GM19043 (cell line): ENCODE measurements at regions not wholly inside any gene's neighbourhood (a gene's known extent, or its start where the extent isn't known, plus 50 kb on each side); places are given as distances from the start of the nearest gene placed in this dataset.

Source experiments
- ATAC-seq: cut with Tn5 transposase; IDR thresholded peaks from one replicate; pipeline ENCODE4 v1.9.1; 2021; ENCODE audit warnings: low read depth; ENCODE audit not compliant: unreplicated experiment

DNA sequence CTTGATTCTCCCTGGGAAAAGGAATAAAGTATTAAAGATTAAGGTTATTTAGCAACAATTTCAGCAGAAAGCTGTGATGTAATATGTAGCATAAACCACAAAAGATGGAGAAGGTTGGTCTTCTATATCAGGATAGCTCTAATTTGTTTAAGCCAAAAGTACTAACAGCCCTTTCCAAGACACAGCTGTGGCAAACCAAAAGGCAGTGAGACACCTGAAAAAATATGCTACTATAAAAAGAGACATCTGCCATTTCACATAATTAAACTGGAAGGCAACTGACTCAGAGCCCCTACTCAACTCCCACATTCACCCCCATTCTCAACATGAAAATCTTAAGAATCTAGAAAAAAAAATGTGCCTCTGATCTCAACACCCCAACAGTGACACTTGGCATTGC, 390.2 kb upstream of the PRICKLE1 start:
- no peak for ATAC-seq

DNA sequence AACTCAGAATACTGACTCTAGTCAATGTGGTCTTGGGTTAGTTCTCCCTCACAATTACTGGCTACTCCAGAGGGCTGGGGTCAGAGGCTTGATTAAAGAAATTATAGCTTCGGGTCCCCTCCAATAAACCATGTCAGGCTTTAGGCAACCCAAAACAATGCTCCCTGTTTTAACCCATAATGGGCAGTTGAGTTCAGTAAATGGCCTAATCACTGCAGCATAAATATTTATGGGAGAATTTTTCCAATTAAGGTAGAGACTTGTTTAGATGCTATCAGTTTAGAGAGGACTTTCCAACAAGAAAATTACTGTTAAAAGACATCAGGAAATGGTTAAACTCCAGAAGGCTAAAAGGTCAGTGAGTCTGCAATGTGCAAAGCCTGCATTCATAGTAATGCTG, 389.2 kb upstream of the PRICKLE1 start:
- ATAC-seq: no peak

DNA sequence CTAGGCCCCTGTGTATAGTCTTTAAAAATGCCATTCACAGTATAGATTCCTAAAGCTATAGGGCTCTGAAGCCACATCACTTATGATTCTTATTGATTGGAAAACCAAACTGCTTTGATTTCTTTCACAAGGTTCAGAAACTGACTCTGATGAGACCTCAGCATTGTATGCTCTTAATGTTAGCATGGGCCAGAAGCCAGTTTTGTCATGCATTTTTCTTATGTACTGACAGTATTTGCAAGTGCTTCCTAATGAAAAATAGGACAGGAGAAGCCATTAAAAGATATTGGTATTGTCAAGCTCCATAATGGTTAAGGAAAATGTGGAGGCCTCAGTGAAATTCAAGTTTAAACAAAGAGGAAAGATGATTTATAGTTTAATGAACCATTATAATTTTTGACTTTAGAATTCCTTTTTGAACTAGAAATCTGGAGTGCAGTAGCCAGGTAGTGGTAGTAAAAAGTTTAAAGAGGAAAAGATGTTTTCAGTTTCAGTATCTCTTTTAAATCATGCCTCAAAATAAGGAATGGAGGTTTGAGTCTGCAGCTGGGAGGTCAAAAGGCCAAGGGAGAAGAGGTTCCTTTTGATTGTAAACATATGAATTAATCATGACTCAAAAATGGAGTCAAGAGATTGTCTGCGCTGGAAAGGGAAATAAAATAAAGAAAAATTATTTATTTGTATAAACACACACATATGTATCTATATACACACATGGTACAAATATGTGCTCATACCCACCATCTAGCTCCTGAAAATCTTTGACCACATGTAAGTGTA, 388.1 kb upstream of the PRICKLE1 start:
- ATAC-seq: no peak

DNA sequence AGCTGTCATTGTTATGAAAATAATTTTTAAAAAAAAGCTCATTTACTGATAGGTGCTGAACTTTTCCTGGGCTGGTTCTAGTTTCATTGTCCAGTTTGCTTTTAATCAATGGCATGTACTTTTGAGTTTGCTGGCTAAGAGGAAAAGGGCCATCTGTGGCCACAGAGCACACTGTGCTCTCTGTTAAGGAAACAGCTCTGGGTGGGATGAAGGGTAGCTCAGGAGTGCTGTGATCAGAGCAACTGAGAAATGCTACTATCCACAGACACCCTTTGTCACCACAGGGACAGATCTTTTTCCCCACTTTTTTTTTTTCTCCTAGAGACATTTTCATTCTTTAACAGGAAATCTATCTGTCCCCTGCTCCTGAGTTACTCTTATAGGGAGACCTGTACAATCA, 387.1 kb upstream of the PRICKLE1 start:
- no peak for ATAC-seq

DNA sequence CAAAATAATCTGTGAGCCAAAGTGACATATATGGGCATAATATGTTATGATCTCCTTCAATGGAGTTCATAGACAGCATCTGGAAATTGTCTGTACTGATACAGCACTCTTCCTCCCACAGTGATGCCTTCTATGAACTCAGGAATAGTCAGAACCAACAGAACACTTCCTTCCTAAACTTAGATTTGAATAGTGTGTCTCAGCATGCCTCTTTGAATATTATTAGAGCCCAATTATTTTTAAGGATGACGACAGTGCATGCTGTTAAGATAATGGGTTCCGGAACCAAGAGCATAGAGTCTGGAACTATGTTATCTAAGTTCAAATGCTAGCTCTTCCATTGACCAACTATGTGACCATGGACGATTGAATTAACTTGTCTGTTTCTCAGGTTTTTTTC, 386.6 kb upstream of the PRICKLE1 start:
- no peak for ATAC-seq

DNA sequence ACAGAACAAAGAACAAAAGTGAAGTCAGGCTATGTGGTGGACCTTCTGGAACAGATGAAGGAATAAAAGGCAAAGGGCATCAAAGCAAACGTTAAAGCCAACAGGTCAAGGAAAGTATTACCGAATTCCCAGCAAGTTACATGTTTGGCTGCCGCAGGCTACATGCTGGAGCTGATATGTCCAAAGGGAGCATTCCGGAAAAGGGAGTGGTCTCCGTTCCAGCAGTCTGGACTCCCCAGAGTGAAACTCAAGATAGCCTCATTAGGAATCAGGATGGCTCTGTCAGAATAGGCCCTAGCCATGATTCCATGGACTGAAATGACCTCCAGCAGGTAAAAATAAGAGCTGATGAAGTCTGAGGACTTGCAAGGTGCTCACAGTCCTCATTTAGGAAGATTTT, 379.8 kb upstream of the PRICKLE1 start:
- no peak for ATAC-seq

DNA sequence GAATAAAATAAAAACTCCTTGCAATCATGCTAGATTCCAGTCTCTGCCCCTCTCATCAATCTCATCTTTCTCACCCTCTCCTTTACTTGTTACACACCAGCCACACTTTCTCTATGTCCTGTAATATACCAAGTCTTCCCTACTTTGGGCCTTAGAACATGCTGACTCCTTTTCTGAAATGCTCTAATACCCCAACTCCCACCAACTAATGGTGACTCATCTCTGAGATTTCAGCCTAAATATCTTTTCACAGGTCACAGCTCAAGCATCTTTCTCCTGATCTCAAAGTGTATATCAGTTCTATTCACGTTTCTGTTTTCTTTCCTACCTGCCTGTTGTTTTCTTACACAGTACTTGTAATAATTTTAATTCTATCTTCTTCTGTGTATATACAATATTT, 378.9 kb upstream of the PRICKLE1 start:
- ATAC-seq: no peak

DNA sequence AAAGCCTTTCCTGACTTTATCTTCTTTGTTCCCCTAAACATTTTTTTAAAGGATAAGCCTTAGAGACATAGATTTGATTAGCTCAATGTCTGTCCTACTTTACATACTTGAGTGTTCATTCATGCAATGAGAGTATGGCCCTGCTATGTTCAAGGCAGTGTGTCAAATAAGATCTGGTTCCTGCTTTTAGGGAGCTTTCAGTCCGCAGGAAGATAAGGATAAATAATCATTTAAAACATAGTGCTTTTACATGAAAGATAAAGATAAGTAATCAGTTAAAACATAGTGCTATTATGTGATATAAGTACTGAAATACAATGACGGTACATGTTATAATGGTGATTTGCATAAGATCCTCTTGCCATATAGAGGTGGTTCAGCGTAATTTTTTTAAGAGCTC, 378.3 kb upstream of the PRICKLE1 start:
- ATAC-seq: no peak

DNA sequence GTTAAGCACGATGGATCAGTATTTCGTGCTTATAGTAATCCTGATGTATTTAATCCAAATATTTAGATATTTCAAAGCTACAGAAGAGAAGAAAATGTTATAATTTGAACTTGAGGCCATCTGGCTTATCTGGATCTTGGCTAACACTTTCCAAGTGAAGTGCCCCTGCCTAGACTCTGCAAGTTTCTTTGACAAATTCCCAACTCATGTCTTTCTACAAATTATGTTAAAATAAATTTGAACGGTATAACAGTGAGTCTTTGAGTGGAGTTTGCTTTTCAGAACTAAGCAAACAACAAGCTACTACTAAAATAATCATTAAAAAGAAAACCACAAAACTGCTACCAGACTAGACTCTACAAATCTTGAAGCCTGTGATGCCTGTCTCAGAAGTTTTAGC, 374.4 kb upstream of the PRICKLE1 start:
- no peak for ATAC-seq

DNA sequence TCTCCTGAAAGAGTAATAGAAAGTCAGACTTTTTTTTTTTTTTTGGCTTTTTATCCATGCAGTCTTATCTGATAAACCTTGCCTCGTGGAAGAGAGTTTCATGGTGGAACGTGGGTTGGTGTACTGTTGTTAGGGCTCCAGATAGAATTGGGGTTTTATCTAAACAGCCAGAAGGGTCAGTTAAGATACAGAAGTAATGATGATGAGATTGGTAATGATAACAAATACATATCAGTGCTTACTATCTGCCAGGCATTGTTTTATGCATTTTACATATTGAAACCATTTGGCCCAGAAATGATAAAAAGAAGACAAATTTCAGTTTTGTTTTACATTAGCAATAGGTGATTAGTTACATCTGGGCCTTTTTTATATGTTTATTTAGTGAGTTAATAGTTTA, 372.8 kb upstream of the PRICKLE1 start:
- no peak for ATAC-seq

DNA sequence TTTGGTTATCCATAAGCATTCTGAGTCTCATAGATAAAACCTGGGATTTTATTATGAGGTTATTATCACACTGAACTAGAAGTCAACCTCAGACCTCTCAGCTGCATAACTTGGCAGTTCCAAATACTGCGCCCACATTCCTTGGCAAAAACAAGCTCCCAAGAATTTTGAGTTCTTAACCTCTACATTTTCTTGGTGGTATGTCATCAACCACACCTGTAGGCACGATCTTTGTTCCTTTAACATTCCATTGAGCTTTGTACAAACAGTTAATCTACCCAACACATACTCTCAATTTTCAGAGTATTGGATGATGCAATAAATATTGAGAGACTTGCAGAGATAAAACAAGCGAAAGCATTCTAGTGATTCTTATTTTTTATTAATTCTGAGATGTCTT, 371.8 kb upstream of the PRICKLE1 start:
- ATAC-seq: no peak

DNA sequence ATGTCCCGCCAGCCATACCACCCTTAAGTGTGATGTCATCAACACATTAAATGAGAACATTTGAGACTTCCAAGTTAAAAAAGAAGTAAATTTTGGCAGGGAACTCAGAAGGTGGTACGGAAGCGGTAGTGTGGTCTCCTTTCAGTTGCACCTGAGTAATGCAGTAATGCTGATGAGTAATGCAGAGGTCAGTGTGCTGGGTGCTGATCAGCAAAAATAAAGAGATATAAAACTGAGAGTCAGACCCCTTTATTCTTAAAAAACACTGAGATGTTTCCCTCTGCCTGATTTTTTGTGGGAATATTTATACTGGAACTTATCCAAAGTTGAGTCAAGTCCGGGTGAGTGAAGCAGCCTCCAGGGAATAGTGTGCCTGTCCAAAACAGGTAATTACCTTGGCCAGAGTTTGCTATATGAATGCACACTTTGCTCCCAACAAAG, 370.6 kb upstream of the PRICKLE1 start:
- no peak for ATAC-seq

DNA sequence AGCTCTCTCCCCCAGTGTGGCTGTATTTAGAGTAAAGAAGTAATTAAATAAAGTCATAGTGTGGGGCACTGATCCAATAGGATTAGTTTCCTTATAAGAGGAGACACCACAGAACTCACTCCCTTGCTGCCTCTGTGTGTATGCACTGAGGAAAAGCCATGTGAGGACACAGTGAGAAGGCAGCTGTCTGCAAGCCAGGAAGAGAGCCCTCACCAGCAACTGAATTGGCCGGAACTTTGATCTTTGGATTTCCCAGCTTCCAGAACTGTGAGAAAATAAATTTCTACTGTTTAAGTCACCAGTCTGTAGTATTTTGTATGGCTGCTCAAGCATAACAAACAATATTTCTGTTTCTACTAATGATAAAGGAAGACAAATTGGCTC, 368.7 kb upstream of the PRICKLE1 start:
- ATAC-seq: no peak

DNA sequence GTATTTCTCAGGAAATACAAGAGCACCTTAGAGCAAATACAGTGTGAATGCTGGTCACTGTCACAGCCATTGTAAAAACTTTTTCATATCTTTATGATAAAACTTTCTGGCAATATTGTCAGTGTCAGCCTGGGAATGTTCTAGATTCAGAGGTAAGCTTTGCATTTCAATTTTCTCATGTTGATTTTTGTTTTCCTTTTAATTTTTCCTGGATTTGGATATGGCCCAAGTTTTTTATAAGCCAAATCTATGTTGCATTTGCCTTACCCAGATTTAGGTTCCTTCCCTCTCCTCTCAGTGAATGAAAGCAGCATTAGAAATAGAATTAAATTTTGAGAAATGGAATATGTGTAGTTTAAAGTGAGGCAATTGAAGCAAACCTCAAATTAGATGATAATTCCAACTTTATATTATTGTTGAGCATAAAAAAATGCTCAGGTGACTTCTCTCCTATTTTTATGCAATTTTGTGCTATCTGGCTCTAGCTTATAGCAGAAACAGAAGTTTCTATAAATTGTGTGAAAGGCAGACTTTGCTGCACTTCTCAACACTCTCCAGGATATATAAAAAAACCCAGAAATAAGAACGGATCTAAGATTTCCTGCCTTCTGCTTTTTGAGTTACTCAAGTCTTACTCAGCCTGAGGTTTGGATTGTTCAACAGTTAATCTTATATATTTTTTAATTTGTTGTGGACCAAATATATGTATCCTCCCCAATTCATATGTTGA, 368.2 kb upstream of the PRICKLE1 start:
- no peak for ATAC-seq

DNA sequence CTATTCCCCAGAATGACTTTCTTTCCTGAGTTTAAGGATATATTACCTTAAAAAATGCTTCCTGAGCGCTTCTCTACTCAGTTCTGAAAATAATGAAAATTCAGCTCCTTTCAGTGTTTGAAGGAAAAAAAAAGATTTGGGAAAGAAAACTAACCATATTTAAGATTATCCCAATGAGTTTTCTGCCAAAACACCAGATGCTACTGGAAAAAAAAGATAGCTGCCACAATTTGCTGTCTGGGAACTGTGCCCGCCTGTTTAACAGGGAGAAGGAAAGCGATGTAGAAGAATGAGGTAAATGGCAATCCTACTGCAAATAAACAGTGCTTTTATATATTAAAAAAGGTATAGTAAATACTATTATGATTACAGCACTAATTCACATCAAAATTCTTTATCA, 367.6 kb upstream of the PRICKLE1 start:
- ATAC-seq: no peak

DNA sequence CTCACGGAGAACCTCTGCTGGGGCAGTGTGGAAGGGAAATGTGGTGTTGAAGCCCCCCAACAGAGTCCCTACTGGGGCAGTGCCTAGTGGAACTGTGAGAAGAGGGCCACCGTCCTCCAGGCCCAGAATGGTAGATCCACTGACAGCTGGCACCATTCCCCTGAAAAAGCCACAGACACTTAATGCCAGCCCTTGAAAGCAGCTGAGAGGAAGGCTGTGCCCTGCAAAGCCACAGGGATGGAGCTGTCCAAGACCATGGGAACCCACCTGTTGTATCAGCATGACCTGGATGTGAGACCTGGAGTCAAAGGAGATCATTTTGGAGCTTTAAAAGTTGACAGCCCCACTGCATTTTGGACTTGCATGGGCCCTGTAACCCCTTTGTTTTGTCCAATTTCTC, 363.5 kb upstream of the PRICKLE1 start:
- no peak for ATAC-seq

DNA sequence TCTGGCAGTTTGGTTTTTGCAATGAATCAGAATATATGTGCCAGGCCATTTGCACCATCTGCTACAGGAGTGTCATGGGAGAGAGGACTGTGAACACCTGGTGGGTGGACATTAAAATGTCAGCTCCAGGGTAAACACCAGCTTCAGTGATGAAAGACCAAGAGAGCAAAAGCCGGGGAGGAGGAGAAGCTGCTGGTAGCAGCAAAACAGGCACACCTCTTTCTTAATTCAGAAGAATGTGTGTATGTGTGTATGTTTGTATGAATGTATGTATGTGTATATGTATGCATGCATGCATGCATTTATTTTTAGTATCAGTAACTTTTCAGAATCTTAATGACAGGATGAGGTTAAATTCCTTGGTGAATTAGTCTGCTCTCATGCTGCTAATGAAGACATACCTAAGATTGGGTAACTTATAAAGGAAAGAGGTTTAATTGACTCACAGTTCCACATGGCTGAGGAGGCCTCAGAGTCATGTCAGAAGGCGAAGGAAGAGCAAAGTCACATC, 357.4 kb upstream of the PRICKLE1 start:
- no peak for ATAC-seq

DNA sequence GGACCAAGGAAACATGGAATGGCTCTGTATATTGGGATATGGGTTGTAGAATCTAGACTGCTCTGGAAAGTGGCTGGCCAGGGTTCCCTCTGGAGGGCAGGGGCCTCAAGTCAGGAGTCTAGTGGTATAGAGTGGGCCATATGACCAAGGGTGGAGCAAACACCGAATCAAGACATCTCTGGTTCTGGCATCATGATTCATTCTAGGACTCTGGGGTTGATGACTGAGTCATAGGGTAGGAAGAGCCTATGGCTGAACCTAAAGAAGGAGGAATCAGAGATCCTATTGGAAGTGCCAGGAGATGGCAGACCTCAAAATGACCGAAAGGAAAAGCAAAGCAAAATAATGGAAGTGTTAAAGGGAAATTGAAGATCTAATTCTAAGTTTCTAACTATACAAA, 356.4 kb upstream of the PRICKLE1 start:
- ATAC-seq: no peak

DNA sequence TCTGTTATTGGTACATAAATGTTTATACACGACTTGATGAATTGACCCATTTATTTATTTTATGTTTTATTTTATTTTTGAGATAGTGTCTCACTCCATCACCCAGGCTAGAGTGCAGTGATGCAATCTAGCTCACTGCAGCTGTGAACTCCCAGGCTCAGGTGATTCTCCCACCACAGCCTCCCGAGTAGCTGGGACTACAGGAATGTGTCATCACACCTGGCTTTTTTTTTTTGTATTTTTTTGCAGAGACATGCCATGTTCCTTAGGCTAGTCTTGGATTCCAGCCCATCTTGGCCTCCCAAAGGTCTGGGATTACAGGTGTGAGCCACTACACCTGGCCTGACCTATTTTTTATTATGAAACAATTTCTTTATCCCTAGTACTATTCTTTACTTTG, 355.0 kb upstream of the PRICKLE1 start:
- no peak for ATAC-seq

DNA sequence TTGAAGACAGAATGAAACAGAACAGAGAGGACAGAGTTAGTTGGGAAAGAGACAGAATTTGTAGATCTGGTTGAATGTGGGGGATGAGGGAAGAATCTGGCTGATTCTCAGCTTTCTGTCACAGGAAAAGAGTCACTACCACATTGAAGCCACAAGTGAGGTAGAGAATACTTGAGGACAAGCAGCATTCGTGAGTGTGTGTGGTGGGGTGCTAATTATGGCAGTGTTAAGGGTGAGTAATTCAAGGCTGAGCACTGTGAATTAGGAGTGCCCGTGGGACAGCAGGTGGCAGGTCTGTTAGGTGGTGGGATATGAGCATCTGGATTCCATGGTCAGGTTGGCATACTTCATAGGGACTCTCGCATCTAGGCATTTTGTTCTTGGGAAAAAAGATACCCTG, 347.4 kb upstream of the PRICKLE1 start:
- no peak for ATAC-seq

DNA sequence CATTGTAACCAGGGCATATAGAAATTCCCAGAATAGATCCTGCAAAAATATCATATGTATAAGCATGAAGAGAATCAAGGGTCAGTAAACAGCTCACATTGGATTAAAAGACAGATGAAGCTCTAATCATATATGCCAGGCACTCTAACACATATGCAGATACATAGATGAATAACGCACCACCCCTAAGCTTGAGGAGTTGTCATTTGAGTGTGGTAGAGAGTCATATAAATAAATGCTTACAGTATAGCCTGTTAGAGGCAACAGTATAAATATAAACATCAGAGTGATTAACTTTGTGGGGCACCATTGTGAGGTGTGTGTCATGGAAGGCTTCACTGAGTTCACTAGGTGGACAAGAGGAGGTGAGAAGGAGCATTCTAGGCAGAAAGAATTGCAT, 346.7 kb upstream of the PRICKLE1 start:
- ATAC-seq: no peak

DNA sequence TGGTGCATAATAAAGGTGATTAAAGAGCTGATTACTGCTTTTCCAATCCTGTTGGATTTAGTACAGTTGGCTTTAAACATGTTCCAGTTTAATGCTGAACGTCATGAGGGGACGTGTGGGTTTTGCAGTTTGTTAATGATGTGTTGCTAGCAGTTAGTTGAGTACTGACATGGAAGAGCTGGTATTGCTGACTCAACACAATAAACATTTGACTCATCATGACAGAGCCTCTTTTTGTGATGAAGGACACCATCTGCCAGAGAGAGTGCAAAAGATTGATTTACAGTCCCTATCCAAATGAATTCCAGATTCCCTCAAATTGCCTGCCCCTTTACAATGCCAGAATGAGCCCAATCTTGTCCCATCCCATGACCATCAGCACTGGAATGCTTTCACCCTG, 346.2 kb upstream of the PRICKLE1 start:
- ATAC-seq: no peak
